Stimulated activated CD4-positive, alpha-beta T cell treated with anti-CD3 and anti-CD28 coated beads, Interleukin-1b, Interleukin-23, amount 100 ng/mL, for 48 hours (primary cell): ENCODE measurements at regions not wholly inside any gene's neighbourhood (a gene's known extent, or its start where the extent isn't known, plus 50 kb on each side); places are given as distances from the start of the nearest gene placed in this dataset.

Source experiments
- DNase-seq: peaks from one replicate; pipeline ENCODE4 v3.0.0-alpha.2; 2020

- DNase-seq, result no peak
Measured at GRCh38 chr5:155068616-155069100, 55.1 kb downstream of the KIF4B start.

GRCh38 chr5:155069961-155070360, 56.4 kb downstream of the KIF4B start:
- no peak for DNase-seq

GRCh38 chr5:155070781-155071180, 57.2 kb downstream of the KIF4B start:
- DNase-seq, result no peak

- DNase-seq, result no peak
Measured at GRCh38 chr5:155076379-155076778, 62.8 kb downstream of the KIF4B start.

GRCh38 chr5:155079698-155080097, 66.1 kb downstream of the KIF4B start:
- DNase-seq, result no peak

- no peak for DNase-seq
Measured at GRCh38 chr5:155080721-155081120, 67.2 kb downstream of the KIF4B start.

GRCh38 chr5:155081618-155082017, 68.1 kb downstream of the KIF4B start:
- DNase-seq, result no peak

- DNase-seq, result no peak
Measured at GRCh38 chr5:155082401-155082800, 68.8 kb downstream of the KIF4B start.

GRCh38 chr5:155085282-155085989, 71.9 kb downstream of the KIF4B start:
- DNase-seq, result no peak

- no peak for DNase-seq
Measured at GRCh38 chr5:155087036-155087435, 73.5 kb downstream of the KIF4B start.

- no peak for DNase-seq
Measured at GRCh38 chr5:155088811-155089210, 75.3 kb downstream of the KIF4B start.

GRCh38 chr5:155089643-155090042, 76.1 kb downstream of the KIF4B start:
- no peak for DNase-seq

- DNase-seq, result no peak
Measured at GRCh38 chr5:155091063-155091648, 77.6 kb downstream of the KIF4B start.

- DNase-seq, result no peak
Measured at GRCh38 chr5:155091768-155092717, 78.5 kb downstream of the KIF4B start.

GRCh38 chr5:155094455-155094854, 80.9 kb downstream of the KIF4B start:
- DNase-seq, result no peak

- no peak for DNase-seq
Measured at GRCh38 chr5:155097995-155098394, 84.4 kb downstream of the KIF4B start.

- DNase-seq, result no peak
Measured at GRCh38 chr5:155098433-155098832, 84.9 kb downstream of the KIF4B start.

GRCh38 chr5:155101697-155102096, 88.1 kb downstream of the KIF4B start:
- no peak for DNase-seq

GRCh38 chr5:155103146-155103545, 89.6 kb downstream of the KIF4B start:
- DNase-seq, result no peak

GRCh38 chr5:155104441-155104840, 90.9 kb downstream of the KIF4B start:
- DNase-seq, result no peak

GRCh38 chr5:155106221-155106620, 92.7 kb downstream of the KIF4B start:
- DNase-seq, result no peak

- no peak for DNase-seq
Measured at GRCh38 chr5:155113888-155114287, 100.3 kb downstream of the KIF4B start.

GRCh38 chr5:155114655-155115054, 101.1 kb downstream of the KIF4B start:
- DNase-seq, result no peak
